ENCODE measurements at regions not wholly inside any gene's neighbourhood (a gene's known extent, or its start where the extent isn't known, plus 50 kb on each side); places are given as distances from the start of the nearest gene placed in this dataset.

- RAD21 ChIA-PET (ENCODE audit: unreplicated experiment): no interaction called here
- CTCF ChIA-PET: no interaction called here
- in situ Hi-C loops (cut with MboI): no loop called here
Measured at GRCh38 chr6:95099410-95099809, 477.9 kb upstream of the MANEA start.

GRCh38 chr6:95109212-95109611 is 468.1 kb upstream of the MANEA start:
- FAIRE-seq: no peak
- no peak for DNase-seq (ENCODE audit: low read depth, low spot score)
- Histone ChIP-seq H3K4me3 (no peak overlapping the region), H2AFZ (ENCODE audit: control insufficient read depth, low read depth, low read length) (no peak overlapping the region), H3K9me3 (replicated peaks; ENCODE audit: control insufficient read depth, insufficient read depth, low read length) (no peaks in the 10 kb centered on the region), H3K27ac (ENCODE audit: control insufficient read depth, insufficient read depth) (no peak overlapping the region), H4K20me1 (ENCODE audit: control insufficient read depth, insufficient read depth) (no peaks in the 10 kb centered on the region), H3K79me2 (ENCODE audit: control insufficient read depth, insufficient read depth, low read length) (no peaks in the 10 kb centered on the region), H3K4me1 (ENCODE audit: control insufficient read depth, insufficient read depth, low read length) (no peaks in the 10 kb centered on the region), H3K27me3 (replicated peaks in 1 of 2; ENCODE audit: control insufficient read depth in 2 of 2, insufficient read depth in 2 of 2, low read length in 1 of 2) (no peaks in the 10 kb centered on the region), H3K9ac (ENCODE audit: control insufficient read depth, insufficient read depth, low read length) (no peak overlapping the region), H3K36me3 (ENCODE audit: control insufficient read depth in 2 of 2, insufficient read depth in 2 of 2, low read length in 1 of 2) (no peaks in the 10 kb centered on the region), H3K4me2 (ENCODE audit: control insufficient read depth, insufficient read depth) (no peak overlapping the region)
- 0% methylated on average over 1 of the region's 1 CpG for WGBS (ENCODE audit: insufficient coverage, insufficient replicate concordance, low lambda C conversion rate, missing lambda C conversion rate)
- ChIA-PET POLR2A (no interaction called here), CTCF (interaction anchor here (1.7 kb wide), 1 partner anchor 17 kb away, joined by 3 read pairs; no protein-coding TSS in a partner anchor), SMC1A (ENCODE audit: uncharacterized antibody, unreplicated experiment) (no interaction called here), RAD21 (ENCODE audit: unreplicated experiment) (no interaction called here)
- in situ Hi-C loops (cut with MboI) (no loop called here), intact Hi-C loops (cut with micrococcal nuclease; ENCODE audit: unreplicated experiment) (no loop called here)
- ATAC-seq: no peak
- no TSS peak for BruUV-seq (replicated peaks)
- no peak for TF ChIP-seq PML (IDR thresholded peaks at IDR 0.05; ENCODE audit: low read length)
- no peak for TF ChIP-seq TCF3 (IDR thresholded peaks at IDR 0.05; ENCODE audit: borderline replicate concordance, insufficient read depth, low read depth, low read length)
- no peak for TF ChIP-seq NFYA (IDR thresholded peaks at IDR 0.05; ENCODE audit: borderline replicate concordance, low read depth, low read length)
- TF ChIP-seq NFXL1 (IDR thresholded peaks at IDR 0.05; ENCODE audit: borderline replicate concordance): no peak
- TF ChIP-seq CHD1 (IDR thresholded peaks at IDR 0.05; ENCODE audit: low read depth, low read length): no peak
- TF ChIP-seq CEBPZ (IDR thresholded peaks at IDR 0.05; ENCODE audit: low read depth, low read length): no peak
- no peak for TF ChIP-seq BRCA1 (IDR thresholded peaks at IDR 0.05; ENCODE audit: low read depth, low read length)
- TF ChIP-seq SIN3A (IDR thresholded peaks at IDR 0.05; ENCODE audit: low read depth, low read length): no peak
- TF ChIP-seq ZNF384 (IDR thresholded peaks at IDR 0.05; ENCODE audit: borderline replicate concordance, low read depth, low read length): no peak
- TF ChIP-seq IRF4 (IDR thresholded peaks at IDR 0.05; ENCODE audit: low read depth, low read length): no peak

More at GRCh38 chr6:95099410-95099809, 477.9 kb upstream of the MANEA start:
- Histone ChIP-seq H4K20me1 (ENCODE audit: control insufficient read depth, insufficient read depth) (no peaks in the 10 kb centered on the region), H2AFZ (ENCODE audit: control insufficient read depth, low read depth, low read length) (no peak overlapping the region), H3K9ac (ENCODE audit: control insufficient read depth, insufficient read depth, low read length) (no peak overlapping the region), H3K4me2 (ENCODE audit: control insufficient read depth, insufficient read depth) (no peak overlapping the region), H3K79me2 (ENCODE audit: control insufficient read depth, insufficient read depth, low read length) (no peaks in the 10 kb centered on the region), H3K27ac (ENCODE audit: control insufficient read depth, insufficient read depth) (no peak overlapping the region), H3K9me3 (replicated peaks; ENCODE audit: control insufficient read depth, insufficient read depth, low read length) (no peaks in the 10 kb centered on the region), H3K36me3 (ENCODE audit: control insufficient read depth in 2 of 2, insufficient read depth in 2 of 2, low read length in 1 of 2) (no peaks in the 10 kb centered on the region), H3K4me3 (no peak overlapping the region), H3K27me3 (replicated peaks in 1 of 2; ENCODE audit: control insufficient read depth in 2 of 2, insufficient read depth in 2 of 2, low read length in 1 of 2) (no peaks in the 10 kb centered on the region), H3K4me1 (ENCODE audit: control insufficient read depth, insufficient read depth, low read length) (no peaks in the 10 kb centered on the region)
- no peak for DNase-seq (ENCODE audit: low read depth, low spot score)
- no TSS peak for BruUV-seq (replicated peaks)
- WGBS (ENCODE audit: insufficient coverage, insufficient replicate concordance, low lambda C conversion rate, missing lambda C conversion rate): 0% methylated on average over 1 of the region's 1 CpG
- no peak for FAIRE-seq
- POLR2A ChIA-PET: no interaction called here
- no peak for TF ChIP-seq ZNF217 (IDR thresholded peaks at IDR 0.05)
- no peak for TF ChIP-seq KDM1A (IDR thresholded peaks at IDR 0.05; ENCODE audit: borderline replicate concordance)
- no peak for TF ChIP-seq CHD2 (IDR thresholded peaks at IDR 0.05; ENCODE audit: borderline replicate concordance, low read depth, low read length)
- no peak for TF ChIP-seq LARP7 (IDR thresholded peaks at IDR 0.05)
- TF ChIP-seq POLR2A (IDR thresholded peaks at IDR 0.05; ENCODE audit: low read depth, low read length): no peak
- intact Hi-C loops (cut with micrococcal nuclease; ENCODE audit: unreplicated experiment): no loop called here
- ATAC-seq: no peak
- SMC1A ChIA-PET (ENCODE audit: uncharacterized antibody, unreplicated experiment): no interaction called here

Data from GM12878 (cell line).